Neural progenitor cell (in vitro differentiated cells): ENCODE measurements at regions not wholly inside any gene's neighbourhood (a gene's known extent, or its start where the extent isn't known, plus 50 kb on each side); places are given as distances from the start of the nearest gene placed in this dataset.

Experiments used
- EZH2 ChIP-seq: fragments of 200-600 bp; sonication (generic); IDR thresholded peaks from 2 replicates; pipeline ENCODE4 v1.6.1; 2017; ENCODE audit warnings: antibody characterized with exemption, mild to moderate bottlenecking, moderate library complexity
- EZH2phosphoT487 ChIP-seq: fragments of 200-600 bp; sonication (generic); IDR thresholded peaks from 2 replicates; pipeline ENCODE4 v1.6.1; 2017; ENCODE audit warnings: antibody characterized with exemption
- TF ChIP-seq, protein P1 (sequence below): fragments of 200-600 bp; sonication (generic); IDR thresholded peaks from 2 replicates; pipeline ENCODE4 v1.5.1; 2017; ENCODE audit warnings: antibody characterized with exemption, mild to moderate bottlenecking

DNA sequence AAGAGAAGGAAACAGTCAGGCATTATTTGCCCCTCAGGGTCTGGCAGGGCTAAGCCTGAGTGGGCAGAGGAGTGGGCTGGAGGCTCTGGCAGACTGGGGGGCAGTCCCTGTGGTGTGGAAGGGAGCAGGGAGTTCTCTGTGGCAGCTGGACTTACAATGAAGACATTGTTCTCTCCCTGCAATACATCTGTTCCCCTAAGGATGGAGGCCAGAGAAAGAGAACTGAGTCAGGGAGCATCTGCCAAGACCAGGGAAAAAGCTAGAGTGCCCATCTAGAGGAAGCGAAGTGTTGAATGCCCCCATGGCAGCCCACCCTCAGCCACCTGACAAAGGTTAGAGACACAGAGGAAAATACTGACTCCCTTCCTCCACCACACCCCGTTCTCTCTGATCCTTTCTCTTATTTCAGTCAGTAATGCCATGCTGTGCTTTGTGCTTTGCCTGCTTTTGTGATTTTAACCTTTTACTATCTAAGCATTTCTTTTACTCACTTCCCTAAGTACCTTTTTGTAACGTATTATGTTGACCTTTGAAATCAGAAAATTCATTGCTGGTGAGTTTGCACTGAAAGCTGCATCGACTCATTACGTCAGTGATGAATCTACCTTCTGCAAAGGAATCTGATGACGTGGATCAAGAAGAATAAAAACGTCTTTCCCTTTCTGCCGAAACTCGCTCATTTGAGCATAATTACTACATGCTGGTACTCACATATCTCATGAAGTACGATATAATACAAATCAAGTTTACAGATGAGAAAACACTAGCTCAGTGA is 76.0 kb downstream of the ACTL7B start:
- TF ChIP-seq, protein P1, sequence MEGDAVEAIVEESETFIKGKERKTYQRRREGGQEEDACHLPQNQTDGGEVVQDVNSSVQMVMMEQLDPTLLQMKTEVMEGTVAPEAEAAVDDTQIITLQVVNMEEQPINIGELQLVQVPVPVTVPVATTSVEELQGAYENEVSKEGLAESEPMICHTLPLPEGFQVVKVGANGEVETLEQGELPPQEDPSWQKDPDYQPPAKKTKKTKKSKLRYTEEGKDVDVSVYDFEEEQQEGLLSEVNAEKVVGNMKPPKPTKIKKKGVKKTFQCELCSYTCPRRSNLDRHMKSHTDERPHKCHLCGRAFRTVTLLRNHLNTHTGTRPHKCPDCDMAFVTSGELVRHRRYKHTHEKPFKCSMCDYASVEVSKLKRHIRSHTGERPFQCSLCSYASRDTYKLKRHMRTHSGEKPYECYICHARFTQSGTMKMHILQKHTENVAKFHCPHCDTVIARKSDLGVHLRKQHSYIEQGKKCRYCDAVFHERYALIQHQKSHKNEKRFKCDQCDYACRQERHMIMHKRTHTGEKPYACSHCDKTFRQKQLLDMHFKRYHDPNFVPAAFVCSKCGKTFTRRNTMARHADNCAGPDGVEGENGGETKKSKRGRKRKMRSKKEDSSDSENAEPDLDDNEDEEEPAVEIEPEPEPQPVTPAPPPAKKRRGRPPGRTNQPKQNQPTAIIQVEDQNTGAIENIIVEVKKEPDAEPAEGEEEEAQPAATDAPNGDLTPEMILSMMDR = no peak
- no peak for TF ChIP-seq EZH2phosphoT487
- no peak for TF ChIP-seq EZH2
